Cardiac septum (tissue), 1 donor: ENCODE measurements at regions not wholly inside any gene's neighbourhood (a gene's known extent, or its start where the extent isn't known, plus 50 kb on each side); places are given as distances from the start of the nearest gene placed in this dataset.

Experiments used
- DNase-seq: peaks from one replicate; pipeline ENCODE4 v3.0.0-alpha.2; 2020; ENCODE audit warnings: low spot score
- intact Hi-C: fragments of 100-400 bp; cut with DNase I; formaldehyde crosslinking; loops from one replicate; pipeline ENCODE4 v1.14.0; 2022
- donor health status: DM: no; HTN: no; CAD: no.

DNA sequence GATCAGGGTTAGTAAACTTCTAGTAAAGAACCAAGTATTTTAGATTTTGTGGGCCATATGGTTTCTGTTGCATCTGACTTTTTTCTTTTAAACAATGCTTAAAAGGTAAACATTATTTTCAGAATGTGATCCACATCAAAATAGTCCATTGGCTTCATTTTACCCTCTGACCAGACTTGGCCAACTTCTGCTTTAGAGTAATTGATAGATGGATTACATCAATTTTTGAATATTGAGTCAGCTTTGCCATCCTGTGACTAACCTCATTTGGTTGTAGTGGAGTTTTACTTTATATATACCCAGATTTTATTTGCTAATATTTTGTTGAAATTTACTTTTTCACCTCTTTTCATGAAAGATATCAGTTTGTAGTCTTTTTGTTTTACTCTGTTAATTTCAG, 559.8 kb downstream of the TLL1 start:
- intact Hi-C loops = no loop called here
- no peak for DNase-seq

DNA sequence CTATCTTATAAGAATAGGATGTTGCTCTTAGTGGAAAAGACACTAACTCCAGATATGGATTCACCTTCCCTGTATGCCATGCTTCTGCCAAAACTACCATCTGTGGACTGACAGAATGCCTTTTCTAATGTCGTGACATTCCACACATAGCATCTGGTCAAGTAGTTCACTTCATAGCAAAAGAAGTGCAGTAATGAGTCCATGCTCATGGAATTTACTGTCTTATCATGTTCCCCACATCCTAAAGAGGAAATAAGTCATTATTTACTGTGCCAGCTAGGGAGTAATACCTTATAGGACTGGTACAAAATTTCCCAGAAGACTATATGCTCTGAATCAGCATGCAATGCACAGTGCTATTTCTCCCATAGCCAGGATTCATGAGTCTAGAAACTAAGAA, 562.4 kb downstream of the TLL1 start:
- DNase-seq = no peak
- intact Hi-C loops = no loop called here

DNA sequence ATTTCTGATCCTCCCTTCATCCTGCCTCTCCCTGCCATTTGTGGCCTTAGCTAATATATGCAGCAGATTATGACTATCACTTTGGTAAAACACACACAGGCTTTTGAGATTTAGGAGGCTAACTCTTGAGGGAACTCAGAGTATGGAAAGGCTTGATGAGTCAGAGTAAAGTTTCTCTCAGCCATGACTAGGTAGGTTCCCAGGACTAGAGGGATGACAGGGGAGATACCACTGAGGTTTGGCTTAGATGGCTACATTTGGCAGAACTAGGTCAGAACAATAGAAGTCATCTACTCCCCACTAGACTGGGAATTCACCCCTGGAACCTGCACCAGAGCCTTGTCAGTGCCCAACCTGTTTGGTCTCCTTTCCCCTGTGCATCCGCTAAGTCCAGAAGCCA, 585.7 kb downstream of the TLL1 start:
- intact Hi-C loops = no loop called here

DNA sequence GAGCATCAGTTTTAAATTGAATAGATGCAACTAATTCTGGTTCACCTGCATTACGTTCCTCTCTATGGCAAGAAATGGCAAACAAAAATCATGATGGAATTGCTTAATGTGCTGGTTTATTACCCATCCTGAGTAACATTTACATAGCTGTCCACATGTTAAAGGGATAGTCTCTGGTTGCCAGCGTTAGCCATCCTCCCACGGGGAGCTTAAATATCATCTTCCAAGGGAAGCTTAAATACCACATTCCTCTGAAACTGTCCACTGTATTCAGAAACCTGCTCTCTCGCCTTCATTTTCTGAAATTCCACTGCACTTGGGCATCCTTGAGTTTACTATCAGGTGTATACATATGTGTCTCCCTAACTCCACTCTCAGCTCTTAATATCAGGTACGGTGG, 586.6 kb downstream of the TLL1 start:
- no peak for DNase-seq
- intact Hi-C loops = no loop called here

More for the DNA sequence above, 585.7 kb downstream of the TLL1 start:
- no peak for DNase-seq

DNA sequence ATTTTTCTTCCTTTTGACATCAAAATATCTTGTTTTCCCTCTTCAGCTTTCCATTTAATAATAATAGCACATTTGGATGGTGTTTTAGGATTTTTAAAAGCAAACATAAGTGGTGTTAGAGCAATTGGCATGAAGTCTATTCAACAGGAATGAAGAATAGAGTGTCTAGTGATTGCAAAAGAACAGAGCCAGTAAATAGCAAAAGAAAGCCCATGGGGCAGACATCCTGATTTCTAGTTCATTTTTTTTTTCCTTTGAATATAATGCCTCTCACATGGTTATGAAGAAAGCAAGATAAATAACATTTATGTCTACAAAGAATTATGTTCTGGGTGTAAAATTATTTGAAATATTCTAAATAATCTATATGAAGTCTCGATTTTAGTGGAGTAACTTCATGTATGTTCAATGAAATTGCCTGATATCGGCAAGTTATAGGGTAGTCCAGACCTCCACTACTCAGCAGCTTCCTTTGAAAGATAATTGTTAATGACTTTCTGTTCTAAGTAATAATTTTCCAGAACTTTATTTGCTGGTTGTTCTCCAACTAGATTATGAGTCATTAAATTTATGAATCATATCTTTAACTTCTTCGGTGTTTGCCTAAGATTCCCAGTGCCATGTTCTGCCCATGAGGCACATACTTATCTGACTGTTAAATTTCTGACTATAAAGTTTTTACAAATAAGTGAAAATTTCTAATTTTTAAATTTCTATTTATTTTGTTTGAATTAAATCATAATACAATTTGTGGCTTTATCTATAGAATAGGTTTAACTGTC, 587.9 kb downstream of the TLL1 start:
- intact Hi-C loops = no loop called here

DNA sequence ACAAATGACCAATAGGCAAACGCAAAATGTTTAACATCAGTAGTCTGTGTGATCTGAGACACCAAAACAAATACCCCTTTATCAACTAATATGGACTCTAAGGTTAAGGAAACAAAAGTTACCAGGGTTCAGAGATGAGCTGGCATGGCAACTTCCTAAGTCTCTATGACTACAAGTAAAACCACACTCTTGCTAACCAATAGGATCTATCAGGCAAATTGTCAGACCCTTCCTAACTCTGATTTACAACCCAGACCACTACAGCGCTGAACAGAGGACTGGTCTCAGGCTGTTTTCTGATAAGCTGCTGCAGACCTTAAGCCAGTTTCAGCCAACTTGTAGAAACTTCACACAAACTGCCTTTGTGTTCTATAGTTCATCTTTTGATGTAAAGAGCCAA, 608.0 kb downstream of the TLL1 start:
- no peak for DNase-seq
- intact Hi-C loops = no loop called here

More for the DNA sequence above, 587.9 kb downstream of the TLL1 start:
- no peak for DNase-seq

DNA sequence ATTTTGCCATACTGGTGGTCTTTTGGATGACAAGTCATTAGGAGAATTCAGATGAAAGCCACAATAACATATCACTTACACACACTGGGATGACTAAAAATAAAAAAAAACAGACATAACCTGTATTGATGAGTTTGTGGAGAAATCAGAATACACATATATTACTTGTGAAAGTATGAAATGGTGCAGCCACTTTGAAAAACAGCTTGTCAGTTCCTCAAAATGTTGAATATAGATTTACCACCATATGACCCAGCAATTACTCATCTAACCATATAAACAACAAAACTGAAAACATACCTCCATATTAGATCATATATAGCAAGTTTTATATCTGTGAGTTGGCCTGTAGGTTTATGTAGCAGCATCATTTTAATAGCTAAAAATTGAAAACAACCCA, 608.7 kb downstream of the TLL1 start:
- intact Hi-C loops = no loop called here
- no peak for DNase-seq

DNA sequence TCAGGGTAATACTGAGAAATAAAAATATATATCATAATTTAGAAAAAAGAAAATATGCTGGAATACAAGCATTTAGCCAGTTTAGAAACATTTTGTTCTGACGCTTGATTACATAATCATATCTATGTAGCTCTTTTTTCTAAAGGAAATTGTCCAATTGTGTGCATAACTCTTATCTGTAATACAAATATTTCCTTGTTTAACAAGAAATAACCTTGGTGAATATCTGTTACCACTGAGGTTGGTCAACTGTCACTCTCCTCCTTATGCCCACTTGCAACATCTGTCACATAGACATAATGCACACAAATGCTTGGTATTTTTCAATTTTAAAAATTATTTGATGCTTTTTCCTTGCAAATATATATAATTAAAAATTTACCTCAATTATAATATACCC, 609.7 kb downstream of the TLL1 start:
- no peak for DNase-seq
- intact Hi-C loops = no loop called here

DNA sequence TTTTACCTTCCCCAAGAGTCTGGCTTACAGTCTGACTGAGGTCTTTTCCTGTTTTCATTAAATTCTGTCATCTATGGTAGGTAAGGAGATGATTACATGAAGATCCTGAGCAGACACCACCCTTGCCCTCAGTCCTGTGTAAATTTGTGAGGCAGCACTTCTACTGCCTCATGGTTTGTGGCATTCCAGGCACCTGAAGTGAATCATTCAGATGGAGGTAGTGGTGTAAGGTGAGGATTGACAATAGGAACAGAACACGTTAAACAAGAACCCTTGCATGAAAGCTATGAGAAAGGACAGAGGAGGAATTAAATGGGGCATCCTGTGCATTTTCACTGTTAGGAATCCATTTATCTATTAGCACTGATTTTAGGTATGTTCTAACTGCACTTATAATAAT, 618.6 kb downstream of the TLL1 start:
- intact Hi-C loops = no loop called here

DNA sequence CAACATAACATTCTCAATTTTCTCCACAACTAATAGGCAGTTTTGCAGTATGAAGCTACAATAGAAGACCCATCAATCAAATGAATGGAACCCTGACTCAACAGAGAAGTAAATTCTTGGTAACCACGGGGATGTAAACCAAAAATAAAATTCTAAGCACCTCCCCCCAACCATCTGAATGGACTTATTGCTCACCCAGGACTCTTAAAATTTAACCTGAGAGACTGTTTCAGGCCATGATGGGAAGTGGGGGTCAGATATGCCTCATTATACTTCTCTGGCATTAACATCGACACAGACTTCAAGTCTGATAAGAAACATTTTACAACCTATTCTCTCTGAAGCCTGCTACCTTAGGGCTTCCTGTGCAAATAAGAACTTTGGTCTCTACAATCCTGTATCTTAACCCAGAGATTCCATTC, 620.9 kb downstream of the TLL1 start:
- intact Hi-C loops = no loop called here

More for the DNA sequence above, 618.6 kb downstream of the TLL1 start:
- no peak for DNase-seq

DNA sequence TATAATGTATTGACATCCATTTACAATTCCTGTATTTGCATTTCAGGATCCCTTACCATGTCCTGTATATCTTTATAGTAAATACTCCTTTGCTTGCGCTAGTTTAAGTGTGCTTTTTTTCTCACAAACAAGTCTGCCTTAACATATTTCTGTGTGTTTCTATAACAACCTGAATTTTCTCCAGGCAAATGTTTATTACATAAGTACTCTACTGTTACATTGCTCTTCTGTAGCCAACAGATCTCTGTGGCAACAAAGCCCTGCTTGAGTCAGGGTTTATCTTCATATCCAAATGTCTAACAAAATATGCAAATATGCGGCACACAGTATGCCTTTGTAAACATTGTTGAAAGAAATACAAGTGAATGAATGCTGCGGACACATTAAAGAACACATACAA, 625.5 kb downstream of the TLL1 start:
- intact Hi-C loops = no loop called here
- no peak for DNase-seq

More for the DNA sequence above, 620.9 kb downstream of the TLL1 start:
- DNase-seq = no peak

DNA sequence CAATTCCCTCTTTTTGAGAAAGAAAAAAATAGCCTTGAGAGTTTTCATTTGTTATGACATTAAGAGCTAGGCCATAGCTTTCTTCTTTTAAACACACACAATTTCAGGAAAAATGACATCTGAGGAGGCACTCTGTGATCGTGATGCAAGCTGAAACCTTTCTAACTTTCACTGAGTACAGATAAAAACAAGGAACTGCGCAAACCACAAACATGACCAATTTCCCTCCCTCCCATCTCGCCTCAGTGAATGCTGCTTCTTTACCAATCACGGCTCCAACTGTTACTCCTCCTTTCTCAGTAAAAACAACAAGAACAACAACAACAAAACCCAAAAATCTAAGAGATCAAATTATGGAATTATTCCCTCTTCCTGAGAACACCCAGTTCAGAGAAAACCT, 626.8 kb downstream of the TLL1 start:
- no peak for DNase-seq

DNA sequence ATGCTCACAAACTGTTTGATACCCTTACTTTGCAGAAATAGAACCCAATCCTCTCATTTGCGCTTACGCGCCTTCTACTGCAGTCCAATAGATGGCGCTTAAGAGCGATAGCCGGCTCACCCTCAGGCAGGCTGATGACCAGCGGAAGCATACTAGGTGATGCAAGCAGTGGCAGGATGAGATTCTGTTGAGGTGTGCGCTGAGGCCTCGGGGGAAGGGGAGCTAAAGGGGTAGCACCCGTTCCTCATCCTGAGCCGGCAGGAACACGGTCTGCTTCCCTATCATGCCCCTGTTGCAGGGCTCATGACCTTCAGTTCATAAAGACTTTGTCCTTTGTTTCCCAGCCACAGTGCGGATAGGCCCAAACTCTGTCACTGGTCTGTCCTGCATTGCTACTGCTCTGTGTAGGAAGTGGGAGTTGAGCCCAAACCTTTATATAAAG, 628.9 kb downstream of the TLL1 start:
- no peak for DNase-seq
- intact Hi-C loops = no loop called here

More for the DNA sequence above, 626.8 kb downstream of the TLL1 start:
- intact Hi-C loops = no loop called here

DNA sequence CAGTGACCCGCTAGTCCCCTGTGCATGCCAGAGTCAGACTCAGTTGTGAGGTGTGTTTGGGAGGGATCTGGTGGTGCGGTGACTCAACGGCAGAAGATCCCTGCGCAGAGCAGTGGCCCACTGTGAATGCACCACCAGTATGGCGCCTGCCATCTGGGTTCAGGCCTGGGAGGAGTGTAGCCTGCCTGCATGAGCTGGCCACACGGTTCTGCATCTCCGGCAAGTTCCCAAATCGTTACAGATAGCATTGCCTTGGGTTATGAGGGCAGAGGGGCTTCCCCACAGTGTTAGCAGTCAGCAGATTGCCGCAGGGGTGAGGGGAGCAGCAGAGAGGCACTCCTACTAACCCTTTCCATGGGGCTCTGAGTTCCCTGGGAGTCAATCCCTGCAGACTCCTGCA, 629.6 kb downstream of the TLL1 start:
- intact Hi-C loops = no loop called here

DNA sequence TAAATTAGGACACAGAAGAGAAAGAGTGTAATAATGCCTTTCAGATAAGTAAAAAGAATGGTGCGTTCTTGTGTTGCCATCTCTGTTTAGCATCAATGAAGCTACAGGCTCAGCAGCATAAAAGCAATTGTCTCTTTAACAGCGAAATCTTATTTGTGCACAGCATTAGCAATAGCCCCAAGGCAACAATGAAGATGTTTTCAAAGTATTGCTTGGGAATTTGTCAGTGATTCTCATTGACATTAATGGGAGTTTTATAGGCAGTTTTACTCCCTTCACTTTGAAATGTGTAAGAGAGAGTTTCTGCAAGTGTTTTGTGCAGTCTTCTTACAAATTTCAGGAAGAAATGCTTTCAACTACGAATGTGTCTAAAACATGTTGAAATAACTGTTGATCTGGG, 633.0 kb downstream of the TLL1 start:
- intact Hi-C loops = no loop called here
- DNase-seq = no peak

More for the DNA sequence above, 629.6 kb downstream of the TLL1 start:
- DNase-seq = no peak

DNA sequence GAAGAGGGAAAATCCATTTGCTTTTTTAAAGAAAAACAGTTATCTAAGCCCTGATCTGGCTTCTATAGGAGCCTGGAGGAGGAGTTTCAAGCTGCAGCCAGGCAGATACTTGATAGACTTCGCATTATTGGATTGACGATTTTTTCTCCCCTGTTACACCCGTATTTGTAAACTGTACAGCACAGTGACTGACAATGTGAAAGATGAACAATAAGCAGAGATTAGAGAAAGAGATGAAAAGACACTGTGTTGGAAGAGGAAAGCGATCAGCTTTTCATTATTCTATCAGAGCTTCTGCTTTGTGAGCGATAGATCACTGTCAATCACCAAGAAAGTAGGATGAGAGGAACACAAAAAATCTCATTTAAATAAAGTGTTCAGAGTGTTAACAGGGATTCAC, 639.2 kb downstream of the TLL1 start:
- DNase-seq = no peak
- intact Hi-C loops = no loop called here

DNA sequence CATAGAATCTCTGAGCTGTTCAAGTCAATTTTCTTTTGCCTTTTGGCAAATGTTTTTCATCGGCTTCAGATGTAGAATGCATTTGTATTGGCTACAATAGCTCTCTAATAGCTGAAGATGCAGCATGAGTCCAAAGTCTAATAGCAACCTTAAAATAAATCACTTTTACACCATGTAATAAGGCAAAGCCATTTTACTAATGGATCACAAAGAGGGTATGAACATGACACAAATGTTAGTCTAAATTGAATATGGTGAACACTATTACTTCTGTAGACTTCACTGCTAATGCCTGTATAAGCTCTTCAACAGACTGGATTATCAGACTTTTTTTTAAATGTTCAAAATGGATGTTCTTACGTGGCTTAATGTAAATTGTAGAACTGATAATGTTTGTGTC, 645.3 kb downstream of the TLL1 start:
- intact Hi-C loops = no loop called here
- no peak for DNase-seq

DNA sequence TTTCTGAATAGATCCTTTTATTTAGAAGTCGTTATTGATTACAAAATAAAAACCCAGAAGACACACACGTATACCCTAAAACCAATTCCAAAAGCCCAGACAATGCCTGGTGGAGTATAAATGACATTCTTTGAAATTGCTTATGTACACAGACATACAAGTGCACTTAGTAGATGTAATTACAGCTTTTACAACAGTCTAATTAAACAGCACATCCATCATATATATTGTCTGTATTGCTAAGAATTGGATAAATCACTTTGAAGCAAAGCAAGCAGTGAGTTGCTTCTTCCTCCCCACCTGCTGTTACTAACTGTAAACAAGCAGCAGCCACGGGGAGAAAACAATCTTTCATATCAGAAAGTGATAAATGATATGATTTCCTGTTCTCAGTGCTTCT, 645.7 kb downstream of the TLL1 start:
- intact Hi-C loops = no loop called here
- DNase-seq = no peak

DNA sequence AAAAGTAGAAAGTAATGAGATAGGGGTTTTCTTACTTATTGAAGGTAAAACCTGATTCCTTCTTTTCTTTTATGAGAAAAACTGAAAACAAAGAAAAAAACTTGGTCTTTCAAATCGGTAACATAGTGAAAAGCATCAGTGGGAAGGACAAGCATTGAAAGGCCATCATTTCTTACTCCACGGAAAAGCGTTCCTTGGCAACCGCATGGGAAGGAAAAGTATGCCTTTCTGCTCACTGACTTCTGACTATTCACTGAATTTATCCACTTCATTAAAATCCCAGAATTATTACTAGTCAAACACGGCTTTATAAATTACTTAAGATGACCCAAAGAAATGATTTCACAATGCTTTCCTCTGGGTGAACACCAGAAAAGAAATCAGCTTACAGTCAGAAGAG, 646.7 kb downstream of the TLL1 start:
- intact Hi-C loops = no loop called here
- DNase-seq = no peak

DNA sequence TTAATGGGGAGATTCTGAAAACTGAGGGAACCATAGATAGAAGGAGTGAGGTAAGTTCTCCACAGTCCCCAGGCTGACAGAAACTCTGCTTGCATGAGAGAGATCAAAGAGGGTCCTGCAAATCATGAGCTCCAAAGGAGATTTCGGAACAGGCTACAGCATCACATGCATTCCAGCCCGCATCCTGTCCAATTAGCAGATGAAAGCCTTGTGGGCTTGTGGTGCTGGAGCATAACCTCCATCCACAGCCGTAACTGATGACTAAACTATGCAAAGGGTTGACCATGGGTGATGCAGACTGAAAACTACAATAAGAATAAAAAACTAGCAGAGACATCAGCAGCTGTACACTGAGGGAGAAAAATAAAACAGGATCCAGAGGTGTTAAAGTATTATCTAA, 654.5 kb downstream of the TLL1 start:
- intact Hi-C loops = no loop called here
- no peak for DNase-seq

DNA sequence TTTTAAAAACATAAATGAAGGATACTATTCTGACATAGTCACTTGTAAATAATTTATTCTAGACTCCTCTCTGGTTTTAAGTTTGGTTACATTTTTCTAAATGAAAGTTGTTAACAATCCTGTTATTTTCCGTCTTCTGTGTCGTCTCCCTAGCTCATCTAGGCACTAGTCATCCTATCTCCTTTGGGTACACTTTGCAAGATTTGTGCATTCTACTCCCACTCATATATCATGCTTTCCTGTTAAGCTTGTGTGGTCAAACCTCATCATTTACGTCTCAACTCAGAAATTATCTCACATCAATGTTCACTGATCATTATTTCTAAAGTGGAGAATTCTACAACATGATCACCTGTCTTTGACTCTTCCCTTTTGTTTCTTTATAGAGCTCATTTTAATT, 658.7 kb downstream of the TLL1 start:
- DNase-seq = no peak
- intact Hi-C loops = no loop called here

DNA sequence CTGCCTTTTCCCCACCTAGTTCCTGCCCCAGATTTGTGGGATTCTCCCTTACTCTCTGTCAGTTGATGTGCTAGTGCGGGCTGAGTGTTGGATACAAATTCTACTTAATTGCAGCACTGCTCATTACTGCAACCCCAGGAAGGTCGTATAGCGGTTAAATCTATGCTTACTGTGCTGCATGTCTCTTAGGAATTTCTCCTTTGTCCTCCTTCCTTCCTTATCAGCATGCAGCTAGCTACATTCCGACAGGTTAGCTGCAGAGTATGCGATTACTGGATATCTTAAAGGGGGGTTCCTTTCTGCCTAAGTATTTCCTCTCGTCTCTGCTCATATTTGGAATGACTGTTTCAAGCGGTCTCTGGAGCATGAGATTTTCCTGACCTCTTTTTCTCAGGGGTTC, 662.8 kb downstream of the TLL1 start:
- intact Hi-C loops = no loop called here
- DNase-seq = no peak
